Esophagus muscularis mucosa (tissue), 4 donors: ENCODE measurements at regions not wholly inside any gene's neighbourhood (a gene's known extent, or its start where the extent isn't known, plus 50 kb on each side); places are given as distances from the start of the nearest gene placed in this dataset.

Experiments used
- DNase-seq: peaks from one replicate; pipeline ENCODE4 v3.0.0-alpha.2; 2017; ENCODE audit errors: extremely low spot score
- H3K27ac ChIP-seq, 4 donors: fragments of 200-600 bp; sonication (generic); replicated peaks in 1 of 4; 1 replicate in 3 of 4; 2 replicates in 1 of 4; pipeline ENCODE4 v1.5.1; 2016 to 2019; ENCODE audit warnings: mild to moderate bottlenecking in 1 of 4
- H3K27me3 ChIP-seq, 4 donors: fragments of 200-600 bp; sonication (generic); one replicate each; pipeline versions ENCODE4 v1.5.1 to v1.6.0; 2016 to 2019
- H3K36me3 ChIP-seq, 4 donors: fragments of 200-600 bp; sonication (generic); one replicate each; pipeline ENCODE4 v1.5.1; 2016 to 2019
- H3K4me1 ChIP-seq, 4 donors: fragments of 200-600 bp; sonication (generic); one replicate each; pipeline ENCODE4 v1.5.1; 2016 to 2019
- H3K4me3 ChIP-seq, 4 donors: fragments of 200-600 bp; sonication (generic); 1 replicate in 2 of 4; 2 replicates in 2 of 4; pipeline ENCODE4 v1.5.1; 2016 to 2019; ENCODE audit warnings: mild to moderate bottlenecking in 4 of 4, moderate library complexity in 1 of 4
- H3K9me3 ChIP-seq, 4 donors: fragments of 200-600 bp; sonication (generic); 1 replicate in 3 of 4; 2 replicates in 1 of 4; pipeline ENCODE4 v1.5.1; 2016 to 2019
- CTCF ChIP-seq, 3 experiments: fragments of 200-600 bp in 2 of 3; fragments of 450-650 bp in 1 of 3; sonication (generic) in 2 of 3; IDR thresholded peaks; one replicate each; pipeline ENCODE4 v1.5.1; 2017 to 2019; ENCODE audit warnings: antibody characterized with exemption in 3 of 3, mild to moderate bottlenecking in 2 of 3, moderate library complexity in 1 of 3
- EP300 ChIP-seq: sonication (generic); formaldehyde crosslinking; IDR thresholded peaks from one replicate; pipeline ENCODE4 v1.6.1; 2017; ENCODE audit warnings: antibody characterized with exemption
- POLR2A ChIP-seq: fragments of 450-650 bp; IDR thresholded peaks from one replicate; pipeline ENCODE4 v1.6.1; 2017; ENCODE audit warnings: antibody characterized with exemption, moderate library complexity, mild to moderate bottlenecking, low read depth
- POLR2AphosphoS5 ChIP-seq, 2 donors: sonication (generic); formaldehyde crosslinking; IDR thresholded peaks; one replicate each; pipeline ENCODE4 v1.6.1; 2017; ENCODE audit warnings: antibody characterized with exemption in 2 of 2
- WGBS: methylation state at CpG from one replicate; pipeline ENCODE4 v1.1.5; 2018; 5-methylcytosine and 5-hydroxymethylcytosine counted together
- intact Hi-C: fragments of 100-400 bp; cut with DNase I; formaldehyde crosslinking; loops from one replicate; pipeline ENCODE4 v1.15.1; 2023

- no peak overlapping the region for H3K4me3 ChIP-seq
- WGBS, result 80% methylated on average over 8 of the region's 8 CpGs
- H3K36me3 ChIP-seq, result no peaks in the 10 kb centered on the region
- TF ChIP-seq POLR2A (no peak), POLR2AphosphoS5 (IDR thresholded peaks at IDR 0.05) (no peak), CTCF (IDR thresholded peaks at IDR 0.05) (no peak), EP300 (no peak)
- intact Hi-C loops, result no loop called here
- no peak overlapping the region for H3K27ac ChIP-seq
- H3K27me3 ChIP-seq, result peaks cover 0 to 8% (median 0%) of the 10 kb centered on the region in 4 donors
- H3K4me1 ChIP-seq, result no peaks in the 10 kb centered on the region
- no peaks in the 10 kb centered on the region for H3K9me3 ChIP-seq
- DNase-seq, result no peak
Observed at GRCh38 chr6:159444056-159444760, 248.8 kb downstream of the SOD2 start.

GRCh38 chr6:159443417-159443920 lies 249.6 kb downstream of the SOD2 start:
- intact Hi-C loops, result no loop called here

GRCh38 chr6:159441704-159441981 lies 251.4 kb downstream of the SOD2 start:
- H3K4me3 ChIP-seq, result no peak overlapping the region
- no peaks in the 10 kb centered on the region for H3K4me1 ChIP-seq
- no peak for DNase-seq
- H3K36me3 ChIP-seq, result no peaks in the 10 kb centered on the region
- H3K9me3 ChIP-seq, result no peaks in the 10 kb centered on the region
- 87% methylated on average over 6 of the region's 6 CpGs for WGBS
- TF ChIP-seq POLR2AphosphoS5 (IDR thresholded peaks at IDR 0.05) (no peak), CTCF (IDR thresholded peaks at IDR 0.05) (no peak), EP300 (no peak), POLR2A (no peak)
- H3K27ac ChIP-seq, result no peak overlapping the region
- intact Hi-C loops, result no loop called here
- H3K27me3 ChIP-seq, result peaks cover 0 to 8% (median 0%) of the 10 kb centered on the region in 4 donors

More at GRCh38 chr6:159443417-159443920, 249.6 kb downstream of the SOD2 start:
- no peaks in the 10 kb centered on the region for H3K9me3 ChIP-seq
- no peak for DNase-seq
- no peak overlapping the region for H3K4me3 ChIP-seq
- no peak for TF ChIP-seq POLR2A
- TF ChIP-seq EP300, result no peak
- TF ChIP-seq POLR2AphosphoS5 (IDR thresholded peaks at IDR 0.05), result no peak
- WGBS, result 63% methylated on average over 8 of the region's 8 CpGs
- H3K36me3 ChIP-seq, result no peaks in the 10 kb centered on the region
- peaks cover 0 to 8% (median 0%) of the 10 kb centered on the region in 4 donors for H3K27me3 ChIP-seq
- no peaks in the 10 kb centered on the region for H3K4me1 ChIP-seq
- H3K27ac ChIP-seq, result no peak overlapping the region

- peaks cover 0 to 11% (median 0%) of the 10 kb centered on the region in 4 donors for H3K27me3 ChIP-seq
- H3K4me1 ChIP-seq, result no peaks in the 10 kb centered on the region
- DNase-seq, result no peak
- H3K36me3 ChIP-seq, result no peaks in the 10 kb centered on the region
- 89% methylated on average over 7 of the region's 7 CpGs for WGBS
- H3K9me3 ChIP-seq, result no peaks in the 10 kb centered on the region
- intact Hi-C loops, result no loop called here
- H3K27ac ChIP-seq, result no peak overlapping the region
- no peak overlapping the region for H3K4me3 ChIP-seq
- TF ChIP-seq EP300 (no peak), POLR2A (no peak), CTCF (IDR thresholded peaks at IDR 0.05) (no peak)
Observed at GRCh38 chr6:159440911-159441703, 251.9 kb downstream of the SOD2 start.

- no peaks in the 10 kb centered on the region for H3K36me3 ChIP-seq
- H3K4me3 ChIP-seq, result no peak overlapping the region
- peaks cover 0 to 14% (median 0%) of the 10 kb centered on the region in 4 donors for H3K27me3 ChIP-seq
- no peak for DNase-seq
- no peaks in the 10 kb centered on the region for H3K9me3 ChIP-seq
- 79% methylated on average over 4 of the region's 4 CpGs for WGBS
- intact Hi-C loops, result no loop called here
- H3K4me1 ChIP-seq, result no peaks in the 10 kb centered on the region
- TF ChIP-seq POLR2A (no peak), CTCF (IDR thresholded peaks at IDR 0.05) (no peak), POLR2AphosphoS5 (IDR thresholded peaks at IDR 0.05) (no peak), EP300 (no peak)
- no peak overlapping the region for H3K27ac ChIP-seq
Observed at GRCh38 chr6:159440349-159440748, 252.7 kb downstream of the SOD2 start.
